GM12878 (cell line): ENCODE measurements at regions not wholly inside any gene's neighbourhood (a gene's known extent, or its start where the extent isn't known, plus 50 kb on each side); places are given as distances from the start of the nearest gene placed in this dataset.

Experiments used
- ATAC-seq: fragments of 200-7000 bp; cut with Tn5 transposase; 3 replicates; pipeline ENCODE4 v1.9.1; 2020; ENCODE audit warnings: mild to moderate bottlenecking, moderate library complexity
- BruUV-seq: library from RNA; stranded (reverse); fragments of 400-500 nt; replicated peaks from 2 replicates; lab custom pipeline; 2021; lab: Mats Ljungman, UMichigan
- CTCF ChIA-PET: fragments of 300-600 bp; sonication (Branson Sonifier 250); formaldehyde crosslinking; extraction: SDS; loops from one replicate; lab custom pipeline; 2021; ENCODE audit warnings: inconsistent platforms; lab: Yijun Ruan, JAX
- POLR2A ChIA-PET: fragments of 350-600 bp; formaldehyde crosslinking; extraction: SDS; loops from one replicate; lab custom pipeline; 2021; ENCODE audit warnings: inconsistent platforms; lab: Charles Lee
- RAD21 ChIA-PET: fragments of 300-600 bp; sonication (Branson Sonifier 250); formaldehyde crosslinking; loops from one replicate; lab custom pipeline; 2023; ENCODE audit warnings: antibody characterized with exemption; ENCODE audit not compliant: unreplicated experiment; lab: Charles Lee
- SMC1A ChIA-PET: fragments of 300-600 bp; sonication (Branson Sonifier 250); formaldehyde crosslinking; loops from one replicate; lab custom pipeline; 2023; ENCODE audit not compliant: unreplicated experiment, uncharacterized antibody; lab: Charles Lee
- DNase-seq: peaks from one replicate; pipeline ENCODE4 v3.0.0-alpha.2; 2011; ENCODE audit warnings: low read depth, low spot score
- FAIRE-seq: peaks from 3 replicates; lab custom pipeline; 2011; peaks lifted over from hg19 to GRCh38; lab: Jason Lieb, UNC
- H2AFZ ChIP-seq: 2 replicates; pipeline ENCODE4 v1.6.0; 2011; ENCODE audit warnings: low read depth, low read length, control low read depth; ENCODE audit not compliant: control insufficient read depth
- H3K27ac ChIP-seq: 2 replicates; pipeline ENCODE4 v1.5.1; 2011; ENCODE audit warnings: control low read depth; ENCODE audit not compliant: control insufficient read depth, insufficient read depth
- H3K27me3 ChIP-seq, 2 experiments: replicated peaks in 1 of 2; 2 replicates each; pipeline versions ENCODE4 v1.6.0 to v1.6.1; 2011; ENCODE audit warnings: low read length in 1 of 2; ENCODE audit not compliant: control insufficient read depth in 2 of 2, insufficient read depth in 2 of 2
- H3K36me3 ChIP-seq, 2 experiments: 2 replicates each; pipeline ENCODE4 v1.5.1; 2011; ENCODE audit warnings: low read length in 1 of 2; ENCODE audit not compliant: control insufficient read depth in 2 of 2, insufficient read depth in 2 of 2
- H3K4me1 ChIP-seq: 2 replicates; pipeline ENCODE4 v1.6.1; 2011; ENCODE audit warnings: mild to moderate bottlenecking, low read length, moderate library complexity, mixed read lengths; ENCODE audit not compliant: control insufficient read depth, insufficient read depth
- H3K4me2 ChIP-seq: 2 replicates; pipeline ENCODE4 v1.6.0; 2011; ENCODE audit warnings: control low read depth; ENCODE audit not compliant: control insufficient read depth, insufficient read depth
- H3K4me3 ChIP-seq: fragments of 200-600 bp; sonication (generic); 2 replicates; pipeline ENCODE4 v1.5.1; 2016
- H3K79me2 ChIP-seq: 2 replicates; pipeline ENCODE4 v1.6.0; 2011; ENCODE audit warnings: low read length; ENCODE audit not compliant: control insufficient read depth, insufficient read depth
- H3K9ac ChIP-seq: 2 replicates; pipeline ENCODE4 v1.8.0; 2011; ENCODE audit warnings: low read length, control low read depth, mixed read lengths; ENCODE audit not compliant: control insufficient read depth, insufficient read depth
- H3K9me3 ChIP-seq: replicated peaks from 3 replicates; pipeline ENCODE4 v1.5.1; 2011; ENCODE audit warnings: mild to moderate bottlenecking, low read length; ENCODE audit not compliant: control insufficient read depth, insufficient read depth
- H4K20me1 ChIP-seq: 2 replicates; pipeline ENCODE4 v1.6.0; 2011; ENCODE audit not compliant: control insufficient read depth, insufficient read depth
- ASH2L ChIP-seq: fragments of 300-600, 200-600 bp; sonication (generic); IDR thresholded peaks from 2 replicates; pipeline ENCODE4 v1.6.1; 2017; ENCODE audit warnings: low read depth, mild to moderate bottlenecking, borderline replicate concordance
- ATF2 ChIP-seq: IDR thresholded peaks from 2 replicates; pipeline ENCODE4 v1.6.1; 2012; ENCODE audit warnings: low read length, inconsistent platforms
- BCL3 ChIP-seq: IDR thresholded peaks from 2 replicates; pipeline ENCODE4 v1.6.1; 2011; ENCODE audit warnings: borderline replicate concordance, low read depth, mild to moderate bottlenecking, moderate library complexity, low read length; ENCODE audit not compliant: insufficient read depth, poor library complexity, severe bottlenecking
- BHLHE40 ChIP-seq, 2 experiments: fragments of 450-650 bp in 1 of 2; IDR thresholded peaks; 2 replicates each; pipeline ENCODE4 v1.6.1; 2011 to 2017; ENCODE audit warnings: low read depth in 2 of 2, borderline replicate concordance in 1 of 2, improper control_type of control experiment in 1 of 2, low read length in 1 of 2, mild to moderate bottlenecking in 1 of 2
- BMI1 ChIP-seq: fragments of 450-650 bp; IDR thresholded peaks from 2 replicates; pipeline ENCODE4 v1.6.1; 2016; ENCODE audit warnings: mild to moderate bottlenecking, moderate library complexity, borderline replicate concordance
- CBFB ChIP-seq: IDR thresholded peaks from 2 replicates; pipeline ENCODE4 v1.6.1; 2016; ENCODE audit warnings: antibody characterized with exemption, low read depth
- CREM ChIP-seq: IDR thresholded peaks from 2 replicates; pipeline ENCODE4 v1.6.1; 2014; ENCODE audit warnings: antibody characterized with exemption, low read depth
- HDAC2 ChIP-seq: fragments of 200-600 bp; sonication (generic); IDR thresholded peaks from 2 replicates; pipeline ENCODE4 v1.6.1; 2017
- HSF1 ChIP-seq: fragments of 150-350 bp; IDR thresholded peaks from 2 replicates; pipeline ENCODE4 v1.6.1; 2014; ENCODE audit warnings: mild to moderate bottlenecking, low read depth, low read length
- KDM1A ChIP-seq: fragments of 200-600 bp; sonication (generic); IDR thresholded peaks from 2 replicates; pipeline ENCODE4 v1.6.1; 2016; ENCODE audit warnings: borderline replicate concordance
- MEF2A ChIP-seq: IDR thresholded peaks from 2 replicates; pipeline ENCODE4 v1.6.1; 2011; ENCODE audit warnings: low read depth, mild to moderate bottlenecking, low read length, moderate library complexity; ENCODE audit not compliant: insufficient read depth
- NFIC ChIP-seq: IDR thresholded peaks from 2 replicates; pipeline ENCODE4 v1.6.1; 2012; ENCODE audit warnings: low read depth, mild to moderate bottlenecking, inconsistent platforms, low read length, moderate library complexity
- NR2F1 ChIP-seq: fragments of 450-650 bp; conservative IDR thresholded peaks from 2 replicates; pipeline ENCODE4 v1.6.1; 2017; ENCODE audit warnings: mild to moderate bottlenecking
- PAX5 ChIP-seq: IDR thresholded peaks from 2 replicates; pipeline ENCODE4 v1.6.1; 2011; ENCODE audit warnings: low read depth, low read length, borderline replicate concordance
- POLR2AphosphoS5 ChIP-seq: IDR thresholded peaks from 2 replicates; pipeline ENCODE4 v1.6.1; 2011; ENCODE audit warnings: mild to moderate bottlenecking, low read length, inconsistent platforms
- SMARCA5 ChIP-seq: fragments of 450-650 bp; IDR thresholded peaks from 2 replicates; pipeline ENCODE4 v1.6.1; 2017; ENCODE audit warnings: mild to moderate bottlenecking
- SREBF1 ChIP-seq: IDR thresholded peaks from 2 replicates; pipeline ENCODE4 v1.6.1; 2012; ENCODE audit warnings: mild to moderate bottlenecking, low read length
- STAT1 ChIP-seq: fragments of 450-650 bp; conservative IDR thresholded peaks from 2 replicates; pipeline ENCODE4 v1.6.1; 2014; ENCODE audit warnings: antibody characterized with exemption, mild to moderate bottlenecking
- SUZ12 ChIP-seq: fragments of 200-600 bp; sonication (generic); IDR thresholded peaks from one replicate; pipeline ENCODE4 v1.6.1; 2018; ENCODE audit warnings: antibody characterized with exemption, mild to moderate bottlenecking; ENCODE audit not compliant: unreplicated experiment
- TAF1 ChIP-seq: IDR thresholded peaks from 2 replicates; pipeline ENCODE4 v1.6.1; 2011; ENCODE audit warnings: mild to moderate bottlenecking, low read depth, low read length, borderline replicate concordance
- TCF12 ChIP-seq: IDR thresholded peaks from 2 replicates; pipeline ENCODE4 v1.6.1; 2011; ENCODE audit warnings: low read depth, mild to moderate bottlenecking, low read length
- ZNF217 ChIP-seq: fragments of 450-650 bp; IDR thresholded peaks from 2 replicates; pipeline ENCODE4 v1.6.1; 2017; ENCODE audit warnings: antibody characterized with exemption, mild to moderate bottlenecking
- ZNF24 ChIP-seq: fragments of 450-650 bp; IDR thresholded peaks from 2 replicates; pipeline ENCODE4 v1.6.1; 2017; ENCODE audit warnings: antibody characterized with exemption, mild to moderate bottlenecking
- ZSCAN29 ChIP-seq: fragments of 450-650 bp; IDR thresholded peaks from 2 replicates; pipeline ENCODE4 v1.6.1; 2017; ENCODE audit warnings: mild to moderate bottlenecking, moderate library complexity
- WGBS: methylation state at CpG from one replicate; pipeline ENCODE4 v1.1.6; 2016; ENCODE audit warnings: low lambda C conversion rate; ENCODE audit not compliant: insufficient replicate concordance, insufficient coverage; ENCODE audit errors: missing lambda C conversion rate; 5-methylcytosine and 5-hydroxymethylcytosine counted together
- in situ Hi-C: fragments of 300-500 bp; cut with MboI; formaldehyde crosslinking; loops from 9 replicates; pipeline ENCODE4 v1.14.3; 2018; ENCODE audit warnings: mixed read lengths
- intact Hi-C: fragments of 100-400 bp; cut with micrococcal nuclease; formaldehyde crosslinking; loops from one replicate; pipeline ENCODE4 v1.14.2; 2022; ENCODE audit not compliant: unreplicated experiment

GRCh38 chr1:59034925-59035324 lies 251.1 kb upstream of the JUN start (continued):
- TF ChIP-seq BHLHE40 (IDR thresholded peaks at IDR 0.05; ENCODE audit: borderline replicate concordance in 1 of 2, low read depth in 2 of 2, low read length in 1 of 2) (no peak), KDM1A (no peak), CREM (no peak), NFIC (no peak), POLR2AphosphoS5 (no peak), NR2F1 (no peak), ZNF217 (no peak), SUZ12 (no peak), PAX5 (no peak), HDAC2 (no peak), MEF2A (no peak)
- TF ChIP-seq, all 136 proteins: peak for 0

GRCh38 chr1:59039551-59039950 lies 255.7 kb upstream of the JUN start:
- in situ Hi-C loops: no loop called here
- Histone ChIP-seq H2AFZ (no peak overlapping the region), H3K79me2 (no peaks in the 10 kb centered on the region), H3K4me3 (no peak overlapping the region), H3K9me3 (no peaks in the 10 kb centered on the region), H3K36me3 (no peaks in the 10 kb centered on the region), H3K27me3 (no peaks in the 10 kb centered on the region), H3K27ac (no peak overlapping the region), H4K20me1 (no peaks in the 10 kb centered on the region), H3K4me1 (no peaks in the 10 kb centered on the region), H3K9ac (no peak overlapping the region), H3K4me2 (no peak overlapping the region)
- ATAC-seq (no peak), FAIRE-seq (no peak), DNase-seq (no peak)
- POLR2A ChIA-PET: no interaction called here
- CTCF ChIA-PET: interaction anchor here (1.0 kb wide), 1 partner anchor 9 kb away, joined by 3 read pairs; no protein-coding TSS in a partner anchor
- SMC1A ChIA-PET: interaction anchor here (0.9 to 1.4 kb wide), 3 partner anchors 19 to 42 kb away, joined by 3 to 6 read pairs (median 4); no protein-coding TSS in a partner anchor
- intact Hi-C loops: no loop called here
- BruUV-seq: no TSS peak
- RAD21 ChIA-PET: no interaction called here
- TF ChIP-seq TAF1 (no peak), ZSCAN29 (no peak), TCF12 (no peak), BCL3 (no peak), SMARCA5 (no peak), STAT1 (no peak), HSF1 (no peak), ASH2L (no peak), CBFB (no peak), ATF2 (no peak), BMI1 (no peak), SREBF1 (no peak), ZNF24 (no peak), POLR2AphosphoS5 (no peak)
- 66% methylated on average over 5 of the region's 5 CpGs for WGBS
